GM19468 (cell line): ENCODE measurements at regions not wholly inside any gene's neighbourhood (a gene's known extent, or its start where the extent isn't known, plus 50 kb on each side); places are given as distances from the start of the nearest gene placed in this dataset.

Experiments
- ATAC-seq: cut with Tn5 transposase; IDR thresholded peaks from one replicate; pipeline ENCODE4 v1.9.1; 2021; ENCODE audit warnings: mild to moderate bottlenecking, moderate library complexity, moderate number of reproducible peaks; ENCODE audit not compliant: unreplicated experiment; ENCODE audit errors: extremely low read depth

DNA sequence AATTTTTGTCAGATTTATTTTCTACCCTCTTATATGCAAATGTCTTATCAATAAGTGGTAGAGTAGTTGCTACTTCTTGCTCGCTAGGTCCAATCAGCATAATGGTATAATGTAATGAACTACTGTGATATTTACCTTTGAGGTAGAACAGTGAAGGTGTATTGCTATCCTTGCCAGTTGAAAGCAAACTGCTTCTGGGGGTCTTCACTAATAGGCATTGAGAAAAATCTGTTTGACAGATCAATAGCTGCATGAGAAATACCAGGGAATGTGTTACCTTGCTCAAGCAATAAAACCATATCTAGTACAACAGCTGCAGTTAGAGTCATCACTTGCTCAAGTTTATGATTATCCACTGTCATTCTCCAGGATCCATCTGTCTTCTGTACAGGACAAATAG, 50.1 kb upstream of the EFEMP1 start:
- no peak for ATAC-seq

DNA sequence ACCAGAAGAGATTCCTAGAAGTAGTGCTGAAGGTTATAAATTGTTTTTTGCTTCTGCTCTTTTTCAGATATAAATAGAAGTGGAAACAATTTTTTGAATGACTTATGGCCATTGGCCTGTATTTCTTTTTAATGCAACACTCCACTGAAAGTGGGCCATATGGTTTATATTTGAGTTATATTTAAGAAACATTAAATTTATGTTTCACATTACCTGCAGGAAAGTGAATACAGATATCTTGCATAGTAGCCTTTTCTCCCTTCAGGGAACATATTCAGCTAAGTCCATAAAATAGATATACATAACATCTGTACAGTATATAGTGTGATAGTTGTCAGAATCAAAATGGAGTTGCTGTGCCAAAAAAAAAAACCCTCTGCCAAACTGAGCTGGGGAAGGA, 53.1 kb upstream of the EFEMP1 start:
- no peak for ATAC-seq

DNA sequence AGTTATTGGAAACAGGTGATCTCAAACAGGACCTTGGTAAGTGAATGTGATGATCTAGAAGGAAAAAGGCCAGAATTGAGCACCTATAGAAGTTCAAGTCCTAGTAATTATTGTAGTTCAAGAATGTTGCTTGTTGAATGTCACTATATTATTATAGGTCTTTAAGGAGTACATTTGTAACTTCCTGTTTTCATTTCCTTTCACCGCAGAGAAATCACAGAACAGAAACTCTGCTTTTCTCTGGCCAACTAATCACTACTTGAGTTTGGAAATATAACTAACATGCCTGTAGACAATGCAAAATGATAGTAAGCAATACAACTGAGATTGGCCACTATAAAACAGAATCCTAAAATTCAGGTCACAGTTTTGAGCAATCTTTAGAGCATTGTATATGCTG, 61.8 kb upstream of the EFEMP1 start:
- peak; percentile 89 for ATAC-seq

DNA sequence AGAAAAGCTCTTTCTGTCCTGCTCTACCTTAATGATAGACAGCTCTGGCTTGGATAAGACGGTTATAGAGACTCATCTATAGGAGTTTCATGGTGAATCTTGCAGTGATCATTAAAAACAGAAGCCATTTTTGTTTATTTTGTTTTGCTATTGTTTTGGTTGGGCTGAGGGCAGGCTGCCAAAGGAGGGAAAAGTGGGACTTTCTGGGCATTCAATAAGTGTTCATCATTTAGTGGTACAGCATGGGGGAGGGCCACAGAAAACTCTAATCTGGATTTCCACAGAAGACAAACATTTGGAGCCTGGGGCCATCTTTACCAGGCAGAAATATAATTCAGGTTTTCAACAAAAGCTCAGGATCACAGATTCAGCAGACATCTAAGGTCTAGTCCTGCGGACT, 62.4 kb upstream of the EFEMP1 start:
- no peak for ATAC-seq

DNA sequence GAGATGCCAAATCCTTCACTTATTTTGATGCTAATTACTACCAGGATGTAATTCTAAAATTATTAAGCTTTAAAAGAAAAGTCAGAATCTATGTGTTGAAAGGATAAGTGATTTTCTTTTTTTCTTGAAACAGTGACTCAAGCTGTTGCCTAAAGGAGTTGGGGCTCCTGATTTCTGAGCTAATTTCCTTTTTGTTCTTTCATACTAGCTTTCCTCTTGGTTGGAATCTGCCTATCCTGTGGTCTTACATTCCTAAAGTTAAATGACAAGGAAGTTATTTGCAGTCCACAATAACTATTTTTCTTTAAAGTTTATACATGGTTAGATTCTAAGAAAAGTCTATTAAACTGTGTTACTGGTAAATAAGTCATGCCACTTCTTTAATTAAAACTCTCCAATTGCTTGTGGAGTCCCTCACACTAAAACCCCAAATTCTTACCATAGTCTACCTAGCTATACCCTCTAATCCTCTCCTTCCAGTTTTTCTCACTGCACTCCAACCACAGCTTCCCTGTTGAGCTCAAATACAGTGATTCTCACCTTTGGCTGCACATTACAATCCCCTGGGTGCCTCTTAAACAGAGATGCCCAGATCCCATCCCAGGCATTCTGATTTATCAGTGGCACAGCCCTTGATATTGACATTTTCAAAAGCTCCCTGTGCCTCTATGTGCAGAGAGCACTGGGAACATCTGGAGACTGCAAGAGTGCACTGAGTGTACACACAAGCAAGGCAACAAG, 63.3 kb upstream of the EFEMP1 start:
- ATAC-seq, result no peak

DNA sequence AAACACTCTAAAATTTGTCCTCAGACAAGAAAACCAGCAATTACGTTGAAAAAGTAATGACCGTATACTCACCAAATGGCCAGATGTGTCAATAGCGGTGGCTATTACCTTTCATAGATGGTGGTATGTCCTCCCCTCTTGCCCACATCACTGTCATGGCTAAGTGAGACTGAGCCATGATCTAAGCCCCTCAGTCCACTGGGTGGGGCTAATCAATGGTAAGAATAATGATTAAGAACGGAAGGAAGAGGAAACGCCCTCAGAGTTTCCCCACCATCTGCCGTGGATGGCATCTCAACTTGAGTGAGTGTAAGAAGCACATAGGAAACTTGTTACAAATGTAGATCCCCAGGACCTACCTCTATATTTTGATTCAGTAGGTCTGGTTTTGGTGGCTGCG, 65.8 kb upstream of the EFEMP1 start:
- ATAC-seq, result no peak

DNA sequence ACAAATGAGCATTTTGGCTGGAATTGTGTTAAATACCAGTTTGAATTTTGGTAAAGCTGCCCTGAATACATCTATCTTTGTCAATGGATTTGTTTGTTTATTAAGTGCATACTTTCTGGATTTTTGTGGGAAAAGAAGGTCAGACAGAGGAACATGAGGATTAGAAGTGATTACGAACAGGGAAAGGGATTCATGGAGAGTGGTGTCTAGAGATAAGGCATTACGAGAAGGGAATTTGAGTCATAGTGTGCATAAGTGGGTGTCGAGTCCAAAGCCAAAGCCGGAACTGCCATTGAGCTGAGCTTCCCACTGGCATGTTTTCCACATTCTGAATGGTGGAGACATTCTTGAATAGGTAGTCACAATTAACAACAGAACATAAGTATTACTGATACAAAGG, 68.9 kb upstream of the EFEMP1 start:
- no peak for ATAC-seq

DNA sequence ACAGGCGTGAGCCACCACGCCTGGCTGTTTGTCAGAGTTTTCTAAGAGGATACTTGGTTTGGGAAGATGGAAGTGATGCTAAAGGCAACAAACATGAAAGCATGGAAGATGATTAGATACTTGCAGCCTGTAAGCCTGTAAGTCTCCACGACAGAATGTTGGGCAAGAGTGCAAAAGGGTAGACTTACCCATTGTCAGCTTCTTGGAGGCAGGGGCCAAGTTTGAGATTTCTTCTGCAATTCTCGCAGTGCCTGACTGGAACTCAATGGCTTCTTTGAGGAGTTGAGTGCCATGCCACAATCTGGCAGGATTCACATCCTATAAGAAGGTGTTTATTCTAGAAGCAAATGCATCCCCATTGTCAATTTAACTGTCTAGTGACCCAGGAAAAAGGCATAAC, 70.1 kb upstream of the EFEMP1 start:
- no peak for ATAC-seq

DNA sequence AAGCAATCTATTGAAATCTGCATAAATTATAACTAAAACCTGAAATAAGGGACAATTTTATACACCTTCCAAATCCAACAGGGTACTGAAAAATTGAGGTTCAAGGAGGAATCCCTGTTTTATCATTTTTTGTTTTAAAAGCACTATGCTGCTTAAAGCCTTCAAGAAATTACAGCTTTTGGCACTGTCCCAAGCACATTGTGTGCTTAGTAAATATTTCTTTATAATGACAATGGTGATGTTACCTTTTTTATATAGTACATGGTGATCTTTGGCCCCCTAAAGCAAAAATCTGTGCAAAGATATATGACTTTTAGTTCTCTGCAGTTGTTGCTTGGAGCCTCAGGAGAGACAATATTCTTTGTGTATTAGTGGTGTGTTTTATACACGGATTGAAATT, 71.6 kb upstream of the EFEMP1 start:
- ATAC-seq, result no peak

DNA sequence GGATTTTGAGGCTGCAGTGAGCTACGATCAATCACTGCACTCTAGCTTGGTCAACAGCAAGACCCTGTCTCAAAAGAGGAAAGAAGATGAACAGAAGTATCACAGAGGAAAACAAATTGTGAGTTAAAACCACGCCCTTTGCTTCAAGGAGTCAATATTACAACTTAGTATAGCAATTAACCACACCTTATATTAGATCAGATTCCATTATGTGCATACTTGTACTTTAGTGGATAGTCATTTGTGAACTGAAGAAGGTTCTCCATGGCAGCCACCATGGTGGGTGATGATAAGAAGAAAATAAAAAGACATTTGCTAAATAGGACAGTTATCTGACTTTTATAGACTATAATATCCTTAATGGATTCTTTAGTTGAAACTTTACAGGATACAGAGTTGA, 72.3 kb upstream of the EFEMP1 start:
- no peak for ATAC-seq

DNA sequence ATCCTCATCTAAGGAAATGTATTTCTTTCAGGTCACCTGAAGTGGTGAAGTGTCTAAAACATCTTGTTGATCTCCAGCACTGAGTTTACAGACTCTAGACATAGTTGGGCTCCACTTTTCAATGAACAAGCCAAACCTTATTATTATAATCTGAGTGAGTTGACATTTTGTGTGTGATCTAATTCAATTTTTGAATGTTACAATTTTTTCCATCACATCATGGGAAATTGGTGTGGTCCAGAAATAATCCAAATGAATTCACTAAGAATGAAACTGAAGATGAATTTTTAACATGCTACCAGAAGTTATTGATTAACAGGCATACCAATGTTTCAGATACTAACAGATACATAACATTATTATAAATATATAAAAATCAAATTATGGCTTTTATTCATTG, 75.6 kb upstream of the EFEMP1 start:
- ATAC-seq, result no peak

DNA sequence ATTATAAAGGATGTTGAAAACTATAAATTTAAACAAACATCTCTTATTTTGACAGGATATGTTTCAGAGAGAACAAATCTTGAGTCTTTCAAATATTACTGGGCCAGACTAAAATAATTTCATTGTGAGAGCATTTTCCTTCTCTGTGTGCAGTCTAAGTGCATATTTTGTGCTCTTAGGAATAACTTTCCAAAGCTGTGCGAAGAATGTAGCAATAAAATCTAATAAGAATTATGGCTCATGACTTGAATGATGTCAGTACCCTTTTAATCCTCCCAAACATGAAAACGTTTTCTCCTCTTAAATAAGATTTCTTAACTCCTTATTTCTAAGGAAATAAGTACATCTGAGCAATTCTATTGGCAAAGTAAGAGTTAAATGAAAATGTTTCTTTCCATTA, 76.2 kb upstream of the EFEMP1 start:
- no peak for ATAC-seq

DNA sequence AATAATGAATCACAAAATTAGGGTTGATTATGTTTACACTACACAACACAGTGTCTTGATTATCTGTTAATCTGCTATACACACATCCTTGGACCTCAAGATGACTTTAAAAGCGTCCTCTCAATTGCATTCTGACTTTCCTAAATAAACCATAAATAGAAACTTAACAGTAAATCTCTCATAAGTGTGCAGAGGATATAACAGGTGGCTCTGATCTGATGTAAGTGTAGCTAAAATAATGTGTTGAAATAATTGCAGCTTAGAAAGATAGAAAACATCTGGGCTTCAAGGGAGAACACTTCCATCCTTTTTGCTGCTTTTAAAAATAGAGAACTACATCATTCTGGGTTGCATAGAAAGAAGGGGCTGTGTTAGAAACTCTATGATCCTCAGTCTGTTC, 78.4 kb upstream of the EFEMP1 start:
- ATAC-seq, result no peak

DNA sequence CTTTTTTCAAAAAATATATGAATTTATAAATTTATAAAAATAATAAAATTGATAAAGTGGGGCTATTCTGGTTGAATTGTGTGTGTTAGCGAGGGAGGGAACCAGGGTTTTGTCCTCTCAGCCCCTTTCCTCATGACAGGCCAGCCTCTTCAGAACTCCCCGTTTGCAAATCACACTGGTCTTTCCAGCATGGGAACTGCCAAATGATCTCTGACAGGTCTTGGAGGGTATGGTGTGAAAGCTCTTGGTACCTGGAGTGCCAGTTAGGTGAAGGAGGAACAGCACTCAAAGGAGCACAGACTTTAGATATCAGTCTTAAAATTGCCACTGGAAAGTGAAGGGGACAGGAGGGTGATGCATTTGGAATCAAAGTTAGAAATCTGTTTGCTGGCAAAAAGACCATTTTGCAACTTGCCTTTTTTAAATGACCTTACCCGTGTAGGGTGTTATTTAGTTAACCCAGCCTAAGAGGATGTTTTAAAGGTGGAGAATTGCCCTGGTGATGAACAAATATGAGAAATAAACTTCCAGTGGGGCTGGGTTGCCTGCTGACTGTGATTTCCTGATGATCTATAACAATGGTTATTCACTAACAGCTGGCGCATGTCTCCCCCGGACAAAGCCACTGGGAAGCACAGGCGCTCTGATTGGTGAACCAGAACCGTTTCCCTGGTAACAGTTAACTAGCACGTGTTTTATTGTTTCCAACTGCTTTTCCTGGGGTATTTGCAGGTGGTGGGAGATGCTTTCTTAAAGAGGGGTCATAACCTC, 85.3 kb upstream of the EFEMP1 start:
- ATAC-seq, result no peak

DNA sequence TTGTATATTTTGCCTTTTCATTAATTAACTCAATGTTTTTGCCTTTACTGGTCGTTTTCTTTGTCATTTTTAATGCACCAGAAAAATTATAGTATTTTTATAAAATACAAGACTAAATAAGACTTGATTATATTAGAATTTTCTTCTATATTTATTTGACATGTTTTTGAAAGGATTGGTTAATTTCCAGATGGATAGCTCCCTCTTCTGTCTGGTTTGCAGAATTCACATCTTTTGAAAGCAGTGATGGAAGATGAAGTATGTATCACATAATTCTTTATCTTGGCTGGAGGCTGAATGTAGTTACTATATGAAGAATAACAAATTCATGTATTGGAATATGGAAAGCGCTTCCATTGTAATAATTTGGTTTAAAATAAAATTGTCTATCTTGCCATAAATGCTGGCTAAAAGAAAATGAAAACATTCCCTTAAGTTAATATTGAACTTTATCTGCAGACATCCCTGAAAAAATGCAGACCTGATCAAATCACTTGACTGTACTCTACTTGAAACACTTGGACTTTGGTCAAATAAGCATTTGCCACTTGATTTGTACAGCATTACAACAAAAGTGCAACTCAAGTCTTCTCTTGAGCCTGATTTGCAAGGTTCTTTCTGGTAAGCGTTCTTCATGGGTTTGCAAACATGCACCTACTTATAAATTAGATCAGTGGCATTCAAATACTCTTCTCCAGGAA, 86.3 kb upstream of the EFEMP1 start:
- ATAC-seq, result no peak

DNA sequence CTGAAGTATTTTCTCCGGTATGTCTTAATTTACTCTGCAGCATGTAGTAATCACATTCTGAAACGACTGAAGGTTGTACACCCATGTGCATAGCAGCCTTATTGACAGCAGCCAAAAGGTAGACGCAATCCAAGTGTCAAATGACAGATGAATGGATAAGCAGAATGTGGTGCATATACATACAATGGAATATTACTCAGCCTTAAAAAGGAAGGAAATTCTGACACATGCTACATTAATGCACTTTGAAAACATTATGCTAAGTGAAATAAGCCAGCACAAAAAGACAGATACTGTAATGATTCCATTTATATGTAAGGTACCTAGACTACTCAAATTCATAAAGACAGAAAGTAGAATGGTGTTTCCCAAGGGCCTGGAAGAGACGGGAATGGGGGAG, 88.0 kb upstream of the EFEMP1 start:
- ATAC-seq, result no peak

DNA sequence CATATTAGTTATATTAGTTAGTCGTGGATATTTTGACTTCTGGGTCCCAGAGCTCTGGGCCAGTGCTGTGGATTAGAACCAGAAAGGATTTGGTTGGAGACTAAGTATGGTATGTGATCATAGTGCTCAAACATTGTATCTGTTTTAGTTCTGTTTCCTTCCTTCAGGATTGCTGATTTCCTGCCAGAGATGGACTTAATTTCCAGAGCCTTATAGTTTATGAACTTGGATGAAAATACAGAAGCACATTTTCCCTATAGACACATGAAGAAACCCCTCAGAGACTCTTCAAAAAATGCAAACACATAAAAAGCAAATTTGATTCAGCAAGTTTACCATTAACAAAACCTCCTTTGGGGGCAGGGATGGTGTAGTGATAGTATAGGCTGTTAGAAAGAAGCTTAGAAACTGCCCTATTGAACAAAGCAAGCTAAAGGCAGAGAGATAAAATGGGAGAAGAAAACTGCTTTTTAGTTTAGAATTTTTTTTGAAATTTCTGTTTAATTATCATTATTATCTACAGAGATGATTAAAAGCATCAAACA, 88.7 kb upstream of the EFEMP1 start:
- no peak for ATAC-seq

DNA sequence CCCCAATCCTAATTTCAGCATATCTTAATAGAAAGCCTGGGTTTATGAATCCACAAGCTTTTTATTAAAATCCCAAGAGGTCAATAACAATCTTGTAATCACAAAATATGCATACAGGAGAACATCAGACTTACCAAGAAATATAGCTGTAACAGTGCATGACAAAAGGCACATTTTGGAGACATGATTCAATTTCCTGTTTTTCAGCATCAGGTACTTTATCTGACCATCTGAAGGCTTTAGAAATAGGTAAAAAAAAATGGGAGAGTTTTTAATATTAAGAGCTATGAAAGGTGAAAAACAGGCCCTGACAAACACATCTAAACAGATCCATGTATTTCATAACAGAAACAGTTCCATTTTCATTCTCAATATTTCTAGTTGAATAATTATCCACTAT, 89.9 kb upstream of the EFEMP1 start:
- no peak for ATAC-seq

DNA sequence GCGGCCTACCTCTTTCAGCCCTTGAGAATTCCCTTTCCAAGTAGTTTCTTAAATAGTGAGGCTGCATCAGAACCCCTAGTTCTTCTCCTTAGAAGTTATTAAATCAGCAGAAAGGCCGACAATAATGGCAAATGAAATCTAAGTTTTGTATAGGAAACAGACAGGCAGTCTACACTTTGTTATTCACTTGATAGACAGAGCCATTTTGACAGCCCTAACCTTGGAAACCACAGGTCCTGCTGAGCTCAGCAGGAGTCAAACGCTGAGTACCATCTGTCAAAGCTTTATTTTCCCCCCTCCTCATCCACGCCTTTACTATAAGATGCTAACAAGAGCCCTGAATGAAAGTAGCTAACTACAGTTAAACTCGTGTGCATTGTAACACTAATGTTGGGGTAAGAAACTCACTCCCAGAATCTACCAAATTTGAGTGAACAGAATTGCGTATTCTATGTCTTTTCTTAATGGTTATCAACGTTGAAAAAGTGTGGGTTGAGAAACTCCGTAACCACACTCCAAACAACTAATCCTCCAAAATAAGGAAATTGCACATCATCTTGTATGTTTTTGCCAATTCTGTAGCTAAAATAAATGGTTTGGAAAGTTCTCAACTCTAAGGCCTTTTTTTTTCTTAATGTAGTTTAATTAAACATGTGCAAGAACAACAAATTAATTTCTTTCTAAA, 90.6 kb upstream of the EFEMP1 start:
- ATAC-seq, result no peak

DNA sequence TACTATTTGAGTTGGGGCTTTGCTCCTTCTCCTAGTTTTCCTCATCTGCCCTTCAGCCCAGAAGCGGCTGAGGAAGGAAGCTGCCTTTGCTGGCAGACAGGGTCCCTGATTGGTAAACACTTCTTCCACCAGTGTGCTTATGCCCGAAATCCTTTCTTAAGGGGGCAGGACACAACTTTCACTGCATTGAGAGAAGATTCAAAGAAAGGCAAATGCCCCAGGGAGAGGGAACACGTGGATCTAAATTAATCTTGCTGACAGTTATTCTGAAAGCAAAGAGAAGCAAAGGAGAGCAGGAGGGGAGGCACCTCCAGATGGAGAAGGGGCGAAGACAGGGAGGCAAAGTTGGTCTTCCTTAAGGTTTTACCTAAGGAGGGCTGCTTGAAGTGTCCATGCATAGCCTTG, 92.1 kb upstream of the EFEMP1 start:
- no peak for ATAC-seq

DNA sequence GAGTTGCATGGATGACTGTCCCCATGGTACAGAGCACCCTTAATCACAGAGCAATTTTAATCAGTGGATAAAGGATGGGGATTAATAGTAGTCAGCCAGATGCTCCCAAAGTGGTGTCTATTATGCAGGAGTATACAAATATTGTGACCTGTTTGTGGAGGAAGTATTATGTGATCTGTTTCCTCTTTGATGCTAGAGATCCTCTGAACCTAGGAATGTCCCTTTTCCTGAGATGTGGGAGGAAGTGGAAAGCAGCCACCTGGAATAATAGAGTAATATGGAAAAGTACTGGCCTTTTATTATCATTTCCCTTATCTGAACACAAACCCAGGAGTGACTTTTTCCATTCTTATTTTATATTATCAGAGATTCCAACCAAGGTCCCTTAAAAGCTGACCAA, 94.2 kb upstream of the EFEMP1 start:
- no peak for ATAC-seq
